ENCODE measurements at regions not wholly inside any gene's neighbourhood (a gene's known extent, or its start where the extent isn't known, plus 50 kb on each side); places are given as distances from the start of the nearest gene placed in this dataset.

DNA sequence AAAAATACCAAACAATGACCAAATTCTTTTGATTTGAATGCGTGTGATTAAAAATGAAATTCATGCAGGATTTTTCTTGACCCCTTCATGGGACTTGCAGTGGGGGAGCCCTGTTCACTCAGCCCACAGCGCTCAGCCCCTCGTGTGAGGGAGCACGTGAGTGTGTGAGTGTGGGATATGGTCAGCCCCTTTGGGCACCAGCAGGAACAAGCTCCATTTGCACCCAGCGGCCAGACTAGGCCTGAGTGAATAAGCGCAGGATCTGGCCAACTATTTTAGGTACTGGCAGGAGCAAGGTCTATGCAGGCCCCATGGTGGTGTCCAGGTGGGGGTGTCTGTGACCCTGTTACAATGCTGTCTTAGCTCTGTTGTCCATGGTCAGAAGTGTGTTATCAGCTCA lies 1631.2 kb downstream of the BRINP3 start:
- no peaks in the 10 kb centered on the region for H3K4me1 ChIP-seq (ENCODE audit: control insufficient read depth, insufficient read depth, low read length)
- H3K9me3 ChIP-seq (replicated peaks; ENCODE audit: low read length) = no peaks in the 10 kb centered on the region

GRCh38 chr1:188857526-188858087 lies 1620.1 kb downstream of the BRINP3 start:
- Histone ChIP-seq H3K4me3 (ENCODE audit: low read length) (no peak overlapping the region), H3K9ac (ENCODE audit: low read depth, low read length) (no peak overlapping the region), H3K9me3 (replicated peaks; ENCODE audit: low read length) (no peaks in the 10 kb centered on the region), H3K4me1 (ENCODE audit: control insufficient read depth, insufficient read depth, low read length) (no peaks in the 10 kb centered on the region), H3K36me3 (ENCODE audit: insufficient read depth, low read length) (no peaks in the 10 kb centered on the region), H3K4me2 (ENCODE audit: low read length) (no peak overlapping the region), H3K27me3 (ENCODE audit: control insufficient read depth, insufficient read depth, low read length) (no peaks in the 10 kb centered on the region)

More for the DNA sequence above, 1631.2 kb downstream of the BRINP3 start:
- Histone ChIP-seq H3K4me2 (ENCODE audit: low read length) (no peak overlapping the region), H3K36me3 (ENCODE audit: insufficient read depth, low read length) (no peaks in the 10 kb centered on the region), H3K27me3 (ENCODE audit: control insufficient read depth, insufficient read depth, low read length) (no peaks in the 10 kb centered on the region), H3K9ac (ENCODE audit: low read depth, low read length) (no peak overlapping the region), H3K4me3 (ENCODE audit: low read length) (no peak overlapping the region)

GRCh38 chr1:188867614-188868013 lies 1610.0 kb downstream of the BRINP3 start:
- no peak overlapping the region for H3K9ac ChIP-seq (ENCODE audit: low read depth, low read length)
- no peaks in the 10 kb centered on the region for H3K4me1 ChIP-seq (ENCODE audit: control insufficient read depth, insufficient read depth, low read length)
- H3K4me2 ChIP-seq (ENCODE audit: low read length) = no peak overlapping the region
- H3K4me3 ChIP-seq (ENCODE audit: low read length) = no peak overlapping the region
- H3K27me3 ChIP-seq (ENCODE audit: control insufficient read depth, insufficient read depth, low read length) = no peaks in the 10 kb centered on the region
- no peaks in the 10 kb centered on the region for H3K36me3 ChIP-seq (ENCODE audit: insufficient read depth, low read length)
- H3K9me3 ChIP-seq (replicated peaks; ENCODE audit: low read length) = no peaks in the 10 kb centered on the region

GRCh38 chr1:188871164-188871563 lies 1606.5 kb downstream of the BRINP3 start:
- Histone ChIP-seq H3K9me3 (replicated peaks; ENCODE audit: low read length) (no peaks in the 10 kb centered on the region), H3K36me3 (ENCODE audit: insufficient read depth, low read length) (no peaks in the 10 kb centered on the region), H3K4me2 (ENCODE audit: low read length) (no peak overlapping the region), H3K9ac (ENCODE audit: low read depth, low read length) (no peak overlapping the region), H3K27me3 (ENCODE audit: control insufficient read depth, insufficient read depth, low read length) (no peaks in the 10 kb centered on the region), H3K4me3 (ENCODE audit: low read length) (no peak overlapping the region), H3K4me1 (ENCODE audit: control insufficient read depth, insufficient read depth, low read length) (no peaks in the 10 kb centered on the region)

GRCh38 chr1:188872376-188872775 lies 1605.3 kb downstream of the BRINP3 start:
- H3K27me3 ChIP-seq (ENCODE audit: control insufficient read depth, insufficient read depth, low read length) = no peaks in the 10 kb centered on the region
- no peaks in the 10 kb centered on the region for H3K36me3 ChIP-seq (ENCODE audit: insufficient read depth, low read length)
- no peaks in the 10 kb centered on the region for H3K9me3 ChIP-seq (replicated peaks; ENCODE audit: low read length)
- H3K4me3 ChIP-seq (ENCODE audit: low read length) = no peak overlapping the region
- H3K9ac ChIP-seq (ENCODE audit: low read depth, low read length) = no peak overlapping the region
- no peaks in the 10 kb centered on the region for H3K4me1 ChIP-seq (ENCODE audit: control insufficient read depth, insufficient read depth, low read length)
- no peak overlapping the region for H3K4me2 ChIP-seq (ENCODE audit: low read length)

DNA sequence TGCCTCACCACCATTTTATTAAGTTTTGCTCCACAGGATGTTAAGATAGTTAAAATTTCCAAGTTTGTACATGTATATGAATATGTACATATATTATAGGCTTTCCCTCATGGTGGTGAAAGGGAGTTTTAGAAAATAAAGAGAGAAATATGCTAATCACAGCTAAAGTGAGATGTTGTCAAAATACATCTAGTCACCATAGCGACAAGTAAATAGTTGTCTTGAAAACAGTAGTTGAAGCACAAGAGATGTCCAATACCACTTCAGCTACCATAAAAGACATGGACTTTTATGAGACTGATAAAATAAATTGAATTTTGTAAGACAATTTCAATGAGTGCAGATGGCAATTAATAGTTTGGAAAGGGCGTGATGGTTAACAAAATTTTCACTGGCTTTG lies 1600.0 kb downstream of the BRINP3 start:
- no peaks in the 10 kb centered on the region for H3K4me1 ChIP-seq (ENCODE audit: control insufficient read depth, insufficient read depth, low read length)

DNA sequence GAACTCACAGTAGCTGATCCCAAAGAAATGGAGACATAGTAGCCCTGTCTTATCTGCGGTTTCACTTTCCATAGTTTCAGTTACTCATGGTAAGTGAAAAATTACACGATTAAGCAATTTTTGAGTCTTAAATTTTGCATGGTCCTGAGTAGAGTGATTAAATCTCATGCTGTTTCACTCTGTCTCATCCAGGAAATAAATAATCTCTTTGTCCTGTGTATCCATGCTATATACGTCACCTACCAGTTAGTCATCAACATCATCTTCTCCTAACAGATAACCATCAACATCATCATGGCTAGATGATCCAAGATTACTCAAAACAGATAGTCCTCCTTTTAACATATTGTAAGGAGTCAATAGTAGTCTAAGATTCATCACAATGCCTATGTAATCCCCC lies 1589.3 kb downstream of the BRINP3 start:
- H3K36me3 ChIP-seq (ENCODE audit: insufficient read depth, low read length) = no peaks in the 10 kb centered on the region
- no peak overlapping the region for H3K4me3 ChIP-seq (ENCODE audit: low read length)
- no peaks in the 10 kb centered on the region for H3K27me3 ChIP-seq (ENCODE audit: control insufficient read depth, insufficient read depth, low read length)

More for the DNA sequence above, 1600.0 kb downstream of the BRINP3 start:
- H3K27me3 ChIP-seq (ENCODE audit: control insufficient read depth, insufficient read depth, low read length) = no peaks in the 10 kb centered on the region
- no peaks in the 10 kb centered on the region for H3K9me3 ChIP-seq (replicated peaks; ENCODE audit: low read length)
- H3K4me3 ChIP-seq (ENCODE audit: low read length) = no peak overlapping the region
- H3K36me3 ChIP-seq (ENCODE audit: insufficient read depth, low read length) = no peaks in the 10 kb centered on the region
- no peak overlapping the region for H3K4me2 ChIP-seq (ENCODE audit: low read length)
- H3K9ac ChIP-seq (ENCODE audit: low read depth, low read length) = no peak overlapping the region

GRCh38 chr1:188889166-188889565 lies 1588.5 kb downstream of the BRINP3 start:
- H3K9me3 ChIP-seq (replicated peaks; ENCODE audit: low read length) = peaks cover 3% of the 10 kb centered on the region
- H3K27me3 ChIP-seq (ENCODE audit: control insufficient read depth, insufficient read depth, low read length) = no peaks in the 10 kb centered on the region
- H3K9ac ChIP-seq (ENCODE audit: low read depth, low read length) = no peak overlapping the region
- no peak overlapping the region for H3K4me3 ChIP-seq (ENCODE audit: low read length)
- H3K36me3 ChIP-seq (ENCODE audit: insufficient read depth, low read length) = no peaks in the 10 kb centered on the region
- H3K4me2 ChIP-seq (ENCODE audit: low read length) = no peak overlapping the region
- no peaks in the 10 kb centered on the region for H3K4me1 ChIP-seq (ENCODE audit: control insufficient read depth, insufficient read depth, low read length)

More for the DNA sequence above, 1589.3 kb downstream of the BRINP3 start:
- Histone ChIP-seq H3K9me3 (replicated peaks; ENCODE audit: low read length) (peaks cover 3% of the 10 kb centered on the region), H3K4me2 (ENCODE audit: low read length) (no peak overlapping the region), H3K9ac (ENCODE audit: low read depth, low read length) (no peak overlapping the region), H3K4me1 (ENCODE audit: control insufficient read depth, insufficient read depth, low read length) (no peaks in the 10 kb centered on the region)

DNA sequence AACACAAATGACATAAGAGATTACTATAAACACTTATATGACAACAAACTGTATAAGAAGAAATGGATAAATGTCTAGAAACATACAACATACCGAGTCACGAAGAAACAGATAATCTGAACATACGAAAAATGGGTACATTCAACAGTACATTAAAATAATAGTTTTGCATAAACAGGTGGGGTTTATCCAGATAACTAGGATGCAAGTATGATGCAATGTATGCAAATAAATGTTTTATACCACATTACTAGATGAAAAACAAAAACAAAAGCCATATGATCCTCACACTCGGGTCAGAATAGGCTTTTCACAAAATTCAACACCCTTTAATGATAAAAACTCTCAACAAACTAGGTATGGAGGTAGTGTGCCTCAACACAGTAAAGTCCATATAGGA lies 1585.7 kb downstream of the BRINP3 start:
- Histone ChIP-seq H3K4me3 (ENCODE audit: low read length) (no peak overlapping the region), H3K9me3 (replicated peaks; ENCODE audit: low read length) (peaks cover 3% of the 10 kb centered on the region), H3K36me3 (ENCODE audit: insufficient read depth, low read length) (no peaks in the 10 kb centered on the region), H3K27me3 (ENCODE audit: control insufficient read depth, insufficient read depth, low read length) (no peaks in the 10 kb centered on the region), H3K9ac (ENCODE audit: low read depth, low read length) (no peak overlapping the region), H3K4me1 (ENCODE audit: control insufficient read depth, insufficient read depth, low read length) (no peaks in the 10 kb centered on the region), H3K4me2 (ENCODE audit: low read length) (no peak overlapping the region)

GRCh38 chr1:188895611-188896010 lies 1582.1 kb downstream of the BRINP3 start:
- Histone ChIP-seq H3K9me3 (replicated peaks; ENCODE audit: low read length) (no peaks in the 10 kb centered on the region), H3K4me3 (ENCODE audit: low read length) (no peak overlapping the region), H3K36me3 (ENCODE audit: insufficient read depth, low read length) (no peaks in the 10 kb centered on the region), H3K9ac (ENCODE audit: low read depth, low read length) (no peak overlapping the region), H3K4me2 (ENCODE audit: low read length) (no peak overlapping the region), H3K4me1 (ENCODE audit: control insufficient read depth, insufficient read depth, low read length) (no peaks in the 10 kb centered on the region), H3K27me3 (ENCODE audit: control insufficient read depth, insufficient read depth, low read length) (no peaks in the 10 kb centered on the region)

- Histone ChIP-seq H3K27me3 (ENCODE audit: control insufficient read depth, insufficient read depth, low read length) (no peaks in the 10 kb centered on the region), H3K9ac (ENCODE audit: low read depth, low read length) (no peak overlapping the region), H3K4me1 (ENCODE audit: control insufficient read depth, insufficient read depth, low read length) (no peaks in the 10 kb centered on the region), H3K36me3 (ENCODE audit: insufficient read depth, low read length) (no peaks in the 10 kb centered on the region), H3K4me3 (ENCODE audit: low read length) (no peak overlapping the region), H3K9me3 (replicated peaks; ENCODE audit: low read length) (no peaks in the 10 kb centered on the region), H3K4me2 (ENCODE audit: low read length) (no peak overlapping the region)
These were observed 1574.4 kb downstream of the BRINP3 start for GRCh38 chr1:188903241-188903640.

GRCh38 chr1:188904201-188904600 lies 1573.5 kb downstream of the BRINP3 start:
- H3K27me3 ChIP-seq (ENCODE audit: control insufficient read depth, insufficient read depth, low read length) = no peaks in the 10 kb centered on the region
- H3K4me1 ChIP-seq (ENCODE audit: control insufficient read depth, insufficient read depth, low read length) = no peaks in the 10 kb centered on the region
- no peak overlapping the region for H3K4me2 ChIP-seq (ENCODE audit: low read length)
- no peaks in the 10 kb centered on the region for H3K9me3 ChIP-seq (replicated peaks; ENCODE audit: low read length)
- H3K9ac ChIP-seq (ENCODE audit: low read depth, low read length) = no peak overlapping the region
- H3K4me3 ChIP-seq (ENCODE audit: low read length) = no peak overlapping the region
- no peaks in the 10 kb centered on the region for H3K36me3 ChIP-seq (ENCODE audit: insufficient read depth, low read length)
